GM19438 (cell line): ENCODE measurements at regions not wholly inside any gene's neighbourhood (a gene's known extent, or its start where the extent isn't known, plus 50 kb on each side); places are given as distances from the start of the nearest gene placed in this dataset.

Experiments used
- ATAC-seq: cut with Tn5 transposase; IDR thresholded peaks from one replicate; pipeline ENCODE4 v1.9.1; 2021; ENCODE audit warnings: low read depth; ENCODE audit not compliant: unreplicated experiment

DNA sequence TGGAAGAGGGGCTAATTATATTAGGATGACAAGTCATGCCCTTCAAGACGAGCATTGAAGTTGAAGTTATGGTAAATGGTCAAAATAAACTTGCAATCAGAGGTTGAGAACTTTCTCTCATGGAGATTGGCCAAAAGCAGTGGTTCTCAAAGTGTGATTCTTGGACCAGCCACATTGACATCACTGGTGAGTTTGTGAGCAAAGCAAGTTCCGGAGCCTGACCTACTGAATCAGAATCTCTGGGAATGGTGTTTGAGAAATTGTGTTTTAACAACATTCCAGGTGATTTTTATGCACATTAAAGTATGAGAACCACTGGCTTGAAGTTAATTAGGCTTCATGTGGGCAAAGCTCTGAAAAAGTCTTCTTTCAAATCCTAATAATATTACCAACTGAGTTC lies 403.5 kb downstream of the ZSWIM6 start:
- ATAC-seq, result no peak

DNA sequence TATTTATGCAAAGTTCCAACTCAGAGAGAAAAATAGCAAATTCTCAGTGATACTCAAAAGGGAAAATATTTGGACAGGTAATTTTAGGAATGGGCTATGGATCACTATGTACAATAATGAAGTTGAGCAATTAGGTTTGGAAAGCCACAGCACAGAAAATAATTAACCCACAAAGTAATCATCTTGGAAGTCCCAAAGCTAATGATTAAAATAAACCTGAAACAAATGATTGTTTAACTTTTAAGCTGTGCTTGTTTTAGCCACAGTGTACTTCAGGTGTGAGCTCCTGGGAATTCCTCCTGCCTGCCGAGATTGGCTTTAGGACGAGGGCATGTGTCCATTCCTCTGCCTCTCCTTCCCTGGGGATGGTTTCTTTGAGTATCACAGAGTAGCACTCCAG lies 403.9 kb downstream of the ZSWIM6 start:
- ATAC-seq, result no peak

DNA sequence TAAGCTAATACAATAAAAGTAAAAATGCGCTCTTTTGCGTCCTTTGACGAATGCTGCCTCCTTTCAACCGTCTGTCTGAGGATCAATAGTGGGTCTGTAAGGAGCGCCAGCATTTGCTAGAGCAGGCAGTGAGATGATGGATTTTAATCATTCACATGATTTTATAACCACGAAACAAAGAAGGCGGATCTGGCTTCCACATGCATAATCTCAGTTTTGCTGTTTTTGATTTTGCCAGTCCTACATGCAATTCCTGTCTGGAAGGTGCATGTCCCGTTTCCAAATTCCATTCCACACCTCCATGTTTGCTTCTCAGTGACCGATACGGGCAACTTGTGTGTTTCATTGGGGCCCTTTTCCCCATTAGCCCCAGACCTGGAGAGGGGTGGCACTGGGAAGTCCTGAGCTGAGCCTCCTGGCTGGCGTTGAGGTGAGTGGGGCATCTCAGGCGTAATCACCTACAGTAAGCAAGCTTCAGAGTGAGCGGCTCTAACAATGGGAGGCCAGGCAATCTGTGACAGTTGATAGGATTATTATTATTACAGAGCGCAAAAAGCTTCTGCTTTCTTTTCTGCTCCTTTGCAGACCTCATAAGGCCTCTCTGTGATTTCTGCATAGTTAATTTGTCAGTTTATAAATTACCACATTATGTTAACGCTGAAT lies 405.4 kb downstream of the ZSWIM6 start:
- ATAC-seq, result no peak

DNA sequence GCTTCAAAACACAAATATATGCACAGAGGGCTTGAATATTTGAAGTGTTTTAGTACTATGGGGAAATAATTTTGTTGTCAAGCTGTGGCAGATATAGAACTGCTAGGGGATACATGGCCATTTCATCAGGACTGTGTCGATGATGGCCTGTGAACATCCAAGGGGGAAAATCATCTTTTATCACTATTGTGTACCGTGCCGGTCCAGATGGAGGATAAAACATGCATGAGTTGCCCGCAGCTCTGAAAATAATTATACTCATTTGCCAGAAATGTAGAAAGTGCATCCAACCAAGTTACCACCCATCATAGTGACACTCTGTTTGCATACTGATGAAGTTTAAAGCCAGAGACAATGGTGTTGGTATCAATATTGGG lies 405.9 kb downstream of the ZSWIM6 start:
- no peak for ATAC-seq

DNA sequence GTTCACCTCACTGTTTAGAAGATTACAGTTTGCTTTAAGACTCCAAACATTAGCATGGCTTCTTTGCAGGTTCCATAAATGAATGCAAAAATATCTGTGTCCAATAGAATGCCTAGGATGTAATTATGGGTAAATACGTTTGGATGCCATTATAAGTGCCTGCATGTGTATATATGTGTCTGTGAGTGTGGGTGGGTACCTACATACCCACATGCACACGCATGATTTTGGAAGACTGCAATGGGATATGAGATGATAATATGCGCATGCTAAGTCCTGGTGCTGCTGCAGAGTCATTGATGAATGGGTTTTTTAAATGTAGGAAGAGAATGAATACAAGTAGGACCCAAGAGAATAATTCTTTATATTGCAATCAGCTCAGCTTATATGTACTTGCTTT lies 406.4 kb downstream of the ZSWIM6 start:
- no peak for ATAC-seq

DNA sequence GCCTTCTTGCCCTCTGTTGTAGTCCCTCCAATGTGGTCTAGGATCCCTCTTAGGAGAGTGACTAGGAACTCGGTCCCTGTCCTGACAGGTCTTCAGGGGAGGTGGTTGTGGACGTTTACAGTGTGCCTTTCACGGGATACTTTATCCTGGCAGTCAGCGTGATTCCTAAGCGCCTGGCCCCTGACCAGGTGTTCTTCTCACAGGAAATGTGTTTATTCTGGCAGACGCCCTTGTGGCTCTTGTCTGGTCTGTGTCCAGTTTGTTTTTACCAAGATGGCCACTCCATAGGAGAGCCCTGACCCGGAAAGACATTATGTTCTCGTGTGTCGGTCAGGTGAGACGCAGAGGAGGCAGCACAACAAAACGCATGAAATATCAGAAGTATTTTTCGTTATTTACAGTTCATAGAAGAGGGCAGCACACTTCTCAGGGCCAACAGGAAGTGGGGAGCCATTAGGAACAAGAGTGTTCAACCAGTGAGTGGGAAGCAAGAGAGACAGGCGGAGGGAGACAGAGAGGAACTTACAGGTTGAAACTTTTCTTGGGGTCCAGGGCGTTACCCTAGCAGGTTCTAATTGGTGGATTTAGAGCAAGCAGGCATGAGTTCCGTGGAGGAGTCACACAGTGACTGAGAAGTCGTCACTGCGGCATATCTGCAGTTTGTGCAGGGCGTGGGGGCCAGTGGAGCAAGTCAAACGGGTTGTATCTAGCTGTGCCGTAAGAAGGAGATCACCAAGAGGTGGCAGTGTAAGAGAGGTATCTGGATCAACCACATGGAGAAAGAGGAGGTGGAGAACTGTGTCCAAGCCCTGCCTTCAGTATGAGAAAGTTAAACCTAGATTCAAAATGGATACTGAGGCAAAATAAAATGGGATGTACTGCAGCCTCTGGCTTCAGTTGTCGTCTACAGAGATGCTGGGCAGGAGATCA lies 412.9 kb downstream of the ZSWIM6 start:
- no peak for ATAC-seq

DNA sequence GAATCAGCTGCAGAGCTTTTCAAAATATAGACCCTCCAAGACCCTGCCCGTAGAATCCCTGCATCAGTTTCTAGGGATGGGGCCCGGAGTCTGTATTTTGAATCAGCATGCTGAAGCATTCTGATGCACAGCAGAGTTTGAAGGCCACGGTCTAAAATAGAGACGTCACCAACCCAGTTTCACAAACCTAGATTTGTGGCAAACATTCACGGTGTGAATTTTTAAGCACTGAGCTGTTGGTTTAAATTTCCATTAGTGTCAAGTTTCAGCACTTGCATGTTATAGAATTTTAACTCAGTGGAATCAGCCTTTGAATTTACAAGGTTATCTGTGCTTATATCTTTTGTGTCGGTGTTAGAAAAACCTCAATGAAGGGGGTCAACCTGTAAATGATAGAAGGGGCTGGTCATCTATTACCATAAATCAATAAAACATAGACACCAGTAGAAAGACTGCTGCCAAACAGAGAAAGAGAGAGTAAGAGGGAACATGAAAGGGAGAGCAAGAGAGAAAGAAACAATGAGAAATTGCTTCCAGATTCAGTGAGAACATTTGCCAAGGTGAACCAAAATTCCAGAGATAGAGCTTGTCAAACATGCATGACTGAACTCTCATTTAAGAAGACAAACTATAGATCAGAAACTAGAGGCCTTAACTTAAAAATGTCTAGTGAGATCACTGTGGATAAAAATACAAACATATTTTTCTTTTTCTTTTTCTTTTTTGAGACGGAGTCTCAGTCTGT lies 414.9 kb downstream of the ZSWIM6 start:
- ATAC-seq, result no peak

DNA sequence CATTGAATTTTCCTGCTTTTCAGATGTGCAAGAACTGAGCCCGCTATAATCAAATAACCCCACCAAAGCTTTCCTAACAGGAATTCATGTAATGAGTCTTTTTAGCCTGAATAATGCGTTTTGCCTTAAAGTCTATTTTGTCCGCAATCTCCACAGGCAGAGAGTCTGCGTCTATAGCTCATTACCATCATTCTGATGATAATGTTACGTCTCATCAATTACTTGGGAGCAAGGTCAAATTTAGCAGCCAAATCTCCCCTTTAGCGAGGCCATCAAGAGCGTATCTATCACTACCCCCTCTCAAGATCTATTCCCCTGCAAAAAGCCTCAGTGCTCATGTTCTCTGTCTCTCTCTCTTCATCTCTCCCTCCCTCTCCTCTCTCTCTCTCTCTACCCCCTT lies 416.1 kb downstream of the ZSWIM6 start:
- no peak for ATAC-seq

DNA sequence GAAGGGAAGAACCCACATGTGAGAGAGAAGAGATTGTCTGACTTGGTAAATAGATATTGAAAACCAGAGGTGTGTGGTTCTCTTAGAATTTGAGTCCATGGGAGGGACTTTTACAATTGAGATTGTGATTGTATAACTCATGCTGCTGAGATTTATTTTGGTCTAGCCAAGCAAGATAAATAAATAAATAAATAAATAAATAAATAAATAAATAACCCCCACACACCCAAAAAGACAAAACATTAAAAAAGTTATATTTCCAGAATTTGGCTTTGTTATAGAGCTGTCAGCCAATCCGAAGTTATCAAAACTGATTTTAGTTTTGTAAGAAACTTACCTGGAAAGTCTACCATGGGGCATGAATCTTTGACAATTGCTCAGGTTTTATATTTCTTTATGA lies 416.6 kb downstream of the ZSWIM6 start:
- no peak for ATAC-seq

DNA sequence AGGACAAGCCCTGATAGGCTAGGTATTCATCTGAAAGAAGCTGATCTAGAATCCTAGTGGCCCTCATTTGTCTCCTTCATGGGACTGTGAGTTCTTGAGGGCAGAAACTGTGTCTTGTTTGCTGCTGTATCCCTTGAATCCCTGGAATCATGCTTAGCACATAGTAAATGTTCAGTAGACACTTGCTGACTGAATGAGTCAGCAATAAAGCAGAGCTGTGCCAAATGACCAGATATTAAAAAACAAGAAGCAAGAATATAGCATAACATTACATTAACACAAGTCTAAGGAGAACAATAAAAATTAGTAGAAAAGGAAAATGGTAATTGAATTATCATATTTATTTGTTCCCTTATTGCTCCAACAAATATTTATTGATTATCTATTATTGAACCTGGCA lies 420.5 kb downstream of the ZSWIM6 start:
- no peak for ATAC-seq

DNA sequence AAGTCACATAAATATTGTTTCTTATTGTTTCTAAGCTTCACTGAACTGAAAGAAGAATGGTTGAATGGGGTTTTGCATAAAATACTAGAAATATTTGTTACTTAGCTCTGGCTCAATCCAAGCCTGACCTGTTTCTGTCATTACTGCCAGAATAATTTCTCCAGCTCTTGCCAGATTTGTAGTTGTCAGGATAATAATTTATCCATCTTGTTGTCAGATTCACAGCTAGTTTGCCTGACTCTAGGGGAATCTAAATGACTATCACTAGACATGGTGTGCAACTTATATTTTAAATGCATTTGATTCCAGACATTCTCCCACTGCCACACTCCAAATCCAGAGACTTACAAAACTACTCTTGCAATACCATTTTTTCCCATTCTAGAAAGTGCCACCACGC lies 422.7 kb downstream of the ZSWIM6 start:
- ATAC-seq, result no peak

DNA sequence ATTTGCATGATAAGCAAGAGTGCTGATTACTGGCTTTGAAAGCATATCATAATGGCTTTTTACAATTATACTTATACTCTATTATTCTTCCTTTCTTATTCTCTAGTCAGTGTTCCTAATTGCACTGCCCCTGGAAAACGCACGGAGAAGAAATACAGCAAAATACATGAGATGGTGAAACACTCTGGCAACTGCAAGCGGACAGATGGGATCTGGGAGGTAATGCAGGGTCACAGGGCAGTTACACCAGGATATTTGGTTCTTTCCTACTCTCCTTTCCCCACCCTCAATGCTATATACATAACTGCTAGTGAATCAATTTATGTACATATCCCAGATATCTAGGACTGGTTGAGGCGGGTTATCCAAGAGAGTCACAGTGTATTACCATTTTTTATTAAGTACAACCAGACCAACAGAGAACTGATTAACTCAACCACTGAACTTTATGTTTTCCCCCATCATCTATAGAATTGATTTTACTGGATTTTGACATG lies 423.7 kb downstream of the ZSWIM6 start:
- no peak for ATAC-seq

DNA sequence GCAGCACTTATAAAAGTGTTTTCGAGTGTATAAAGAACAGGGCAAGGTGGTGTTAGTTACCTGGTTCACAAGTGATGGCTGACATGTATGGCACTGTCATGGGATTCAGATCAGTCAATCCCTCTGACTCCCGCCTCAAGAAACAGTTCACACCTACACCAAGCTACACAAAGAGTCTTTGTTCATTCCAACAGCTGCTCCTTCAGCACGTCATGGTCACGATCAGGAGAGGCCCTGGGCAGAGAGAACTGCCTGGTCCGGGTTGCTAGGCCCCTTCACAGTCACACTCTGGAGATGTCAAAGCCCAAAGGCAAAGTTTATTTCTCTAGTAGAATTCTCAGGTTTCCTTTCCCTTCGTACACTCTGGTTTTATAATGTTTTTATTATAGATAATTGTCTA lies 426.7 kb downstream of the ZSWIM6 start:
- ATAC-seq, result no peak

DNA sequence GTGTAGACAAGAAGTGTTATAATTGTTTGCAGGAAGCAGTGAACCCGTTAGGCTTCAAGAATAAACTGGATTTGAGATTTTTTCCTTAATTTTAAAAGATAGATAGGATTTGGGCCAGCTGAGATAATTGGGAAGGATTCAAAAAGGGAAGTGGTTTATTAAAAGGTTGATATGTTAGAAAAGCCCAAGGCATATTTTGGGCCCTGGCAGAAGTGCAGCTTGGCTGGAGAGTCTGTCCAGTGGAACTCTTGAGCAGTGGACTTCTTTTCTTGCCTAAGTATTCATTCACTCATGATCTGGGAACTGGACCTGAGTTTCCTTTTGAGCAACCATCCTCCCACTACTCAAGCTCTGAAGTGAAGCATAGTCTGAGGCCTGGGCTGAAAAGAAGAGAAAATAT lies 433.4 kb downstream of the ZSWIM6 start:
- no peak for ATAC-seq

DNA sequence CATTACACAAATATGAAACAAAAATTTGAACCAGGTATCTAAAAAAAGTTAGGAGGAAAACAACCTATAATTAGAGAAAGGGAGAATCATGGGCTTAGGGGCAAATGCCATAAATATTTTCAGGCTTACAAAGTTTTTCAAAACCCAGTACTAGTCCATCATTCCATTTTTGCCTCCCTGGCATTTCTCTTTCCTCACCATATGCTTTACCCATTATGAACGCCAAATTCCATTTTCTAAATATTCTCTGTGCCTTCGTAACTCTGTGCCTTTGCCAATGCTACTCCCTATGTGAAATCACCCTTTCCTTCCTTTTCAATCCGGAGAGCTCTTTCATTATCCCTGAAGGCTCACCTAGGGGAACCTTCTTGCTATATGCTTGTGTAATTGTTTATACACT lies 434.1 kb downstream of the ZSWIM6 start:
- ATAC-seq, result no peak

DNA sequence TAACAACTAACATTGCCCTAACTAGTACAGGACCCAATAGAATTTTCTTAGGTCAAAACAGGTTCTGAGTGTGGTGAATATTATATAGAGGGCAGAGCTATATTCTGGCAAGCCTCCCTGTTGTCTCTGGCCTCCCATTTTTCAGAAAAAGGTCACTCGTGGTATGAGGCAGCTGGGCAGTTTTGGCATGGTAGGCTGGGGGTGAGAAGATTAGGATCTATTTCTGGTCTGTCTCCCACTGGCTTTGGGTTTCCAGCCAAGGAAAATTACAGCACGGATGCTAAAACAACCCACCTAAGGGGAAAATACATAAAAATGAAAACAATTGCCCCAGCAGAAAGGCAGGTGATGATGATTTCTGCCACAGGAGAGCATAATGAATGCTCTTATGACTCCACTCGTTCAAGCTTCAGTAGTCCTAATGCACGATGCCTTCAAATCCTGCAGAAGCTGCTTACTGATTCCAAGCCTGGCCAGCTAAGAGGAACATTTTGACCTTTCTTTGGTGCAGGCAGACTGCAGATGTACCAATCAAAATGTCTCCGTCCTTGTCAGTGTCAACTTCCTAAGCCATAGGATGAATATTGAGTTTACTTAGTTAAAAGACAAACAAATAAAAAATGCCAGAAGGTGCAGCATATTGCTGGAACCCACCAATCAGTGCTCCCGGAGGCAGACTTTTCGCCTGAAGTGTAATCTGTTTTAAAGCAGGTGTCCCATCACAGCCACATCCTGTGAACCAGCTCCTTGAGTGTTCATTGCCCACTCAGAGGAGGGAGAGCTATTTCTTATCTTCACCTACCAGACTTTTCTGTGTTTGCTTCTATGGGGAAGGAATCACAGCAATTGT lies 435.4 kb downstream of the ZSWIM6 start:
- ATAC-seq, result no peak

DNA sequence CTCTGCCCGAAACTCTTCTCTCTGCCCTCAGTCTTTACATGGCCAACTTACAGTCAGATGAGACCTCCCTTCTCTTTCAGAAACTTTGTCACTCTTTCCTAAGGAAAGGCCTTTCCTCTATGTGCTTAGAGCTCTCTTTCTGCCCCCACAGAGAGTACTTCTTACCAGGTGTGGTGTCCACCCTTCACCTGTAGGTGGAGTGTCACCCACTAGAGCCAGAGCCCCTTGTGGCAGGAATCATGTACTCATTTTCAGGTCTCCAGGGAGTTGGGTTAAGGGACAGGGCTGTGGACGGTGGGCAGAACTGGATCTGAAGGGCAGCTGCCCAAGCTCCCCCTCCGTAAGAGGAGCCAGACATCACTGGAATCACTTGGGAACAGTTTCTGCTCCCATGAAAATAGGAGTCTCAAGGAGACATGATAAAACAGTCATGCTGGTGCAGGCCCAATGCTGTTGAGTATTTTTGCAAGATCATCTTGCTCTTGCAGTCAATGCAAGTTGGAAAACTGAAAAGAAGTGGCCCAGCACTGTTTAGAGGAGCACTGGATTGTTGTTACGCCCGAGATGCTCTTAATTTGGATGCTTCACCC lies 436.7 kb downstream of the ZSWIM6 start:
- ATAC-seq, result peak; percentile 95

DNA sequence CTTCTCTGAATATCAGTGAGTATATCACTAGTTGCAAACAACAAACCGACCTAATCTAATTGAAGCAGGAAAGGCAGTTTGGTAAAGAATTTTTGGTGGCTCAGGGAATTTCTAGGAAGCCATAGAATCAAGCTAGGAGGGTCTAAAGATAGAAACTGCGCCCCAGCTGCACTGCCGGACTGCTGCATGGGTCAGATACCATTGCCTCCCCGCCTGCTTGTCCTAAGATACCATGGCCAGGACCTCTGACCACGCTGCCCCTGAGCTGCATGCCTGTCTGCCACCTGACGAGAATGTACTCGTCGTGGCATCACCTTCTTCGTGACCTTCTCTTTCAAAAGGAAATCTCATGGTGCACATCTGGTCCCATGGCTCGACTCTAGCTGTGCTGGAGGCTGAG lies 439.0 kb downstream of the ZSWIM6 start:
- ATAC-seq, result no peak

DNA sequence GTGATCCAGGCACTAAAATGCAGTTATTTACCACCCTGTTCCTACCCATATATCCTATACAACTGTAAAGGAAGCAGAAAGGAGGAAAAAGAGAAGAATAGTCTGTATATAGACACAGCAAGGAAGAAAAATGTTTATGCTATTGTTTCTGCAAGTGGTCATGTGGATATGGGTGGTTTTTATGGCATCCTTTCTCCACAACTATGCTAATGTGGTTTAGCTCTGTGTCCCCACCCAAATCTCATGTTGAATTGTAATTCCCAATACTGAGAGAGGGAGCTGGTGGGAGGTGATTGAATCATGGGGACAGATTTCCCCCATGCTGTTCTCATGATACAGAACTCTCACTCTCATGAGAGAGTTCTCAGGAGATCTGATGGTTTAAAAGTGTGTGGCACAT lies 439.8 kb downstream of the ZSWIM6 start:
- no peak for ATAC-seq

DNA sequence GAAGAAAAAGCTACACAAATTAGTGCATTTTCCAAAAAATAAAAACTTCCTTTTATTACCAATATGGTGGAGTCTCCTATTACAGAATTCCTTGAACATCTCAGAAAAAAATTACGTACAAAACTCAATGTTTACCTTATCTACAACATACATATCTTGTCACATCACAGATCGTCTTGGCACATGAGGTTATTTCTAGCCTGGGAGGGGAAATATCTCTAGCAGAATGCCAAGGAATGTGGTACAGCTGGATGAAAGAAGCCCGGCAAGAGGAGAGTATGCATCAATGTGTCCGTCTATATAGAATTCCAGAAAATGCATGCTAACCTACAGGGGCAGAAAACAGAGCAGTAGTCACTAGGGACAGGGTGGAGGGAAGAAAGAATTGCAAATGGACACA lies 443.8 kb downstream of the ZSWIM6 start:
- no peak for ATAC-seq
